HuH-7.5 (cell line): ENCODE measurements at regions not wholly inside any gene's neighbourhood (a gene's known extent, or its start where the extent isn't known, plus 50 kb on each side); places are given as distances from the start of the nearest gene placed in this dataset.

Experiments
- DNase-seq: peaks from one replicate; pipeline ENCODE4 v3.0.0; 2011; ENCODE audit warnings: low spot score

- DNase-seq: no peak
These were observed 492.3 kb upstream of the FAM241A start for GRCh38 chr4:111652986-111653385.

- DNase-seq: no peak
These were observed 482.8 kb upstream of the FAM241A start for GRCh38 chr4:111662496-111662895.

GRCh38 chr4:111664308-111664945, 480.8 kb upstream of the FAM241A start:
- DNase-seq: no peak

- no peak for DNase-seq
These were observed 478.4 kb upstream of the FAM241A start for GRCh38 chr4:111666826-111667360.

GRCh38 chr4:111671756-111672155, 473.5 kb upstream of the FAM241A start:
- DNase-seq: no peak

GRCh38 chr4:111675746-111676145, 469.5 kb upstream of the FAM241A start:
- DNase-seq: no peak

- no peak for DNase-seq
These were observed 468.7 kb upstream of the FAM241A start for GRCh38 chr4:111676533-111676932.

GRCh38 chr4:111678479-111678878, 466.8 kb upstream of the FAM241A start:
- DNase-seq: no peak

- no peak for DNase-seq
These were observed 466.3 kb upstream of the FAM241A start for GRCh38 chr4:111678908-111679307.

- DNase-seq: no peak
These were observed 464.0 kb upstream of the FAM241A start for GRCh38 chr4:111681270-111681669.

- no peak for DNase-seq
These were observed 463.5 kb upstream of the FAM241A start for GRCh38 chr4:111681751-111682150.

GRCh38 chr4:111685205-111685604, 460.0 kb upstream of the FAM241A start:
- no peak for DNase-seq

- DNase-seq: peak; percentile 12
These were observed 456.0 kb upstream of the FAM241A start for GRCh38 chr4:111689214-111689613.

GRCh38 chr4:111689731-111690130, 455.5 kb upstream of the FAM241A start:
- no peak for DNase-seq

- no peak for DNase-seq
These were observed 451.5 kb upstream of the FAM241A start for GRCh38 chr4:111693758-111694157.

- no peak for DNase-seq
These were observed 449.6 kb upstream of the FAM241A start for GRCh38 chr4:111695677-111696076.

- DNase-seq: no peak
These were observed 448.7 kb upstream of the FAM241A start for GRCh38 chr4:111696505-111696904.

- no peak for DNase-seq
These were observed 447.9 kb upstream of the FAM241A start for GRCh38 chr4:111697176-111697942.

- no peak for DNase-seq
These were observed 446.9 kb upstream of the FAM241A start for GRCh38 chr4:111698361-111698760.

GRCh38 chr4:111699165-111699564, 446.1 kb upstream of the FAM241A start:
- no peak for DNase-seq

GRCh38 chr4:111701102-111701501, 444.2 kb upstream of the FAM241A start:
- DNase-seq: no peak

- DNase-seq: no peak
These were observed 437.8 kb upstream of the FAM241A start for GRCh38 chr4:111707491-111707890.

- DNase-seq: no peak
These were observed 433.1 kb upstream of the FAM241A start for GRCh38 chr4:111712093-111712677.
